HEK293T (cell line): ENCODE measurements at regions not wholly inside any gene's neighbourhood (a gene's known extent, or its start where the extent isn't known, plus 50 kb on each side); places are given as distances from the start of the nearest gene placed in this dataset.

ENCODE experiments used
- ARNT ChIP-seq: fragments of 450-650 bp; IDR thresholded peaks from 2 replicates; pipeline ENCODE4 v1.6.1; 2017; ENCODE audit warnings: mild to moderate bottlenecking
- CTBP1 ChIP-seq: fragments of 450-650 bp; IDR thresholded peaks from 2 replicates; pipeline ENCODE4 v1.6.1; 2016; ENCODE audit warnings: borderline replicate concordance
- ELF4 ChIP-seq: fragments of 450-650 bp; IDR thresholded peaks from 2 replicates; pipeline ENCODE4 v1.6.1; 2017; ENCODE audit warnings: antibody characterized with exemption
- FOXM1 ChIP-seq: fragments of 450-650 bp; IDR thresholded peaks from 2 replicates; pipeline ENCODE4 v1.6.1; 2017; ENCODE audit warnings: mild to moderate bottlenecking, borderline replicate concordance
- SP1 ChIP-seq: fragments of 450-650 bp; IDR thresholded peaks from 2 replicates; pipeline ENCODE4 v1.6.1; 2017
- SUZ12 ChIP-seq: fragments of 450-650 bp; IDR thresholded peaks from 2 replicates; pipeline ENCODE4 v1.6.1; 2016; ENCODE audit warnings: mild to moderate bottlenecking
- TARDBP ChIP-seq: fragments of 450-650 bp; IDR thresholded peaks from 2 replicates; pipeline ENCODE4 v1.6.1; 2016

GRCh38 chr16:29290631-29291247, 115.8 kb downstream of the NPIPB11 start:
- TF ChIP-seq TARDBP = no peak
- no peak for TF ChIP-seq FOXM1
- no peak for TF ChIP-seq SUZ12
- no peak for TF ChIP-seq SP1
- TF ChIP-seq ARNT = no peak
- TF ChIP-seq ELF4 = no peak
- TF ChIP-seq CTBP1 = no peak
